LoVo (cell line): ENCODE measurements at regions not wholly inside any gene's neighbourhood (a gene's known extent, or its start where the extent isn't known, plus 50 kb on each side); places are given as distances from the start of the nearest gene placed in this dataset.

Experiments
- DNase-seq: peaks from one replicate; pipeline ENCODE4 v3.0.0-alpha.2; 2016; ENCODE audit warnings: low spot score

GRCh38 chr3:159127021-159127392 lies 325.2 kb downstream of the MFSD1 start:
- no peak for DNase-seq

- DNase-seq = no peak
Observed at GRCh38 chr3:159128628-159129027, 326.8 kb downstream of the MFSD1 start.

- no peak for DNase-seq
Observed at GRCh38 chr3:159130108-159130507, 328.3 kb downstream of the MFSD1 start.

- DNase-seq = no peak
Observed at GRCh38 chr3:159131376-159131775, 329.5 kb downstream of the MFSD1 start.

GRCh38 chr3:159137949-159138348 lies 336.1 kb downstream of the MFSD1 start:
- no peak for DNase-seq

- no peak for DNase-seq
Observed at GRCh38 chr3:159139326-159139725, 337.5 kb downstream of the MFSD1 start.

- no peak for DNase-seq
Observed at GRCh38 chr3:159144472-159144871, 342.6 kb downstream of the MFSD1 start.

- no peak for DNase-seq
Observed at GRCh38 chr3:159144891-159145290, 343.0 kb downstream of the MFSD1 start.

- DNase-seq = no peak
Observed at GRCh38 chr3:159146392-159146791, 344.5 kb downstream of the MFSD1 start.

- no peak for DNase-seq
Observed at GRCh38 chr3:159146856-159147435, 345.1 kb downstream of the MFSD1 start.

- no peak for DNase-seq
Observed at GRCh38 chr3:159147813-159148212, 346.0 kb downstream of the MFSD1 start.

- no peak for DNase-seq
Observed at GRCh38 chr3:159148466-159148865, 346.6 kb downstream of the MFSD1 start.

GRCh38 chr3:159149131-159149530 lies 347.3 kb downstream of the MFSD1 start:
- no peak for DNase-seq

- DNase-seq = no peak
Observed at GRCh38 chr3:159149633-159150032, 347.8 kb downstream of the MFSD1 start.

- DNase-seq = no peak
Observed at GRCh38 chr3:159150180-159150579, 348.3 kb downstream of the MFSD1 start.

GRCh38 chr3:159151130-159151529 lies 349.3 kb downstream of the MFSD1 start:
- no peak for DNase-seq

- DNase-seq = no peak
Observed at GRCh38 chr3:159157275-159157674, 355.4 kb downstream of the MFSD1 start.

- DNase-seq = no peak
Observed at GRCh38 chr3:159158213-159158612, 356.4 kb downstream of the MFSD1 start.

- DNase-seq = no peak
Observed at GRCh38 chr3:159158801-159159200, 356.9 kb downstream of the MFSD1 start.

- DNase-seq = no peak
Observed at GRCh38 chr3:159159546-159159945, 357.7 kb downstream of the MFSD1 start.

GRCh38 chr3:159163656-159164055 lies 361.8 kb downstream of the MFSD1 start:
- DNase-seq = no peak

- DNase-seq = no peak
Observed at GRCh38 chr3:159165961-159166360, 364.1 kb downstream of the MFSD1 start.

- no peak for DNase-seq
Observed at GRCh38 chr3:159166899-159167586, 365.2 kb downstream of the MFSD1 start.

GRCh38 chr3:159168788-159169187 lies 366.9 kb downstream of the MFSD1 start:
- DNase-seq = no peak
